ENCODE measurements at regions not wholly inside any gene's neighbourhood (a gene's known extent, or its start where the extent isn't known, plus 50 kb on each side); places are given as distances from the start of the nearest gene placed in this dataset.

- DNase-seq (ENCODE audit: low spot score in 2 of 2): no peak
- Histone ChIP-seq H3K36me3 (no peaks in the 10 kb centered on the region), H3K9me3 (no peaks in the 10 kb centered on the region), H3K4me1 (no peaks in the 10 kb centered on the region), H3K27ac (no peak overlapping the region), H3K4me3 (no peak overlapping the region), H3K27me3 (no peaks in the 10 kb centered on the region)
- intact Hi-C loops (cut with DNase I): no loop called here
- no peak for TF ChIP-seq CTCF (IDR thresholded peaks at IDR 0.05)
Measured at GRCh38 chr18:73318739-73319479, 451.1 kb upstream of the NETO1 start.

GRCh38 chr18:73316513-73316912 is 448.7 kb upstream of the NETO1 start:
- H3K9me3 ChIP-seq: no peaks in the 10 kb centered on the region
- no peak for DNase-seq (ENCODE audit: low spot score in 2 of 2)
- H3K27ac ChIP-seq: no peak overlapping the region
- H3K27me3 ChIP-seq: no peaks in the 10 kb centered on the region
- H3K4me1 ChIP-seq: no peaks in the 10 kb centered on the region
- no peak overlapping the region for H3K4me3 ChIP-seq
- intact Hi-C loops (cut with DNase I): no loop called here
- H3K36me3 ChIP-seq: no peaks in the 10 kb centered on the region
- no peak for TF ChIP-seq CTCF (IDR thresholded peaks at IDR 0.05)

- Histone ChIP-seq H3K4me1 (no peaks in the 10 kb centered on the region), H3K27me3 (no peaks in the 10 kb centered on the region), H3K27ac (no peak overlapping the region), H3K36me3 (no peaks in the 10 kb centered on the region), H3K4me3 (no peak overlapping the region), H3K9me3 (no peaks in the 10 kb centered on the region)
- no peak for DNase-seq (ENCODE audit: low spot score in 2 of 2)
- intact Hi-C loops (cut with DNase I): no loop called here
- no peak for TF ChIP-seq CTCF (IDR thresholded peaks at IDR 0.05)
Measured at GRCh38 chr18:73315381-73315780, 447.6 kb upstream of the NETO1 start.

GRCh38 chr18:73313476-73313875 is 445.7 kb upstream of the NETO1 start:
- TF ChIP-seq CTCF (IDR thresholded peaks at IDR 0.05): no peak
- Histone ChIP-seq H3K36me3 (no peaks in the 10 kb centered on the region), H3K27ac (no peak overlapping the region), H3K9me3 (no peaks in the 10 kb centered on the region), H3K4me1 (no peaks in the 10 kb centered on the region), H3K27me3 (no peaks in the 10 kb centered on the region), H3K4me3 (no peak overlapping the region)
- intact Hi-C loops (cut with DNase I): no loop called here
- DNase-seq (ENCODE audit: low spot score in 2 of 2): no peak

- Histone ChIP-seq H3K27ac (no peak overlapping the region), H3K4me1 (no peaks in the 10 kb centered on the region), H3K36me3 (no peaks in the 10 kb centered on the region), H3K9me3 (no peaks in the 10 kb centered on the region), H3K4me3 (no peak overlapping the region), H3K27me3 (no peaks in the 10 kb centered on the region)
- intact Hi-C loops (cut with DNase I): no loop called here
- DNase-seq (ENCODE audit: low spot score in 2 of 2): no peak
- no peak for TF ChIP-seq CTCF (IDR thresholded peaks at IDR 0.05)
Measured at GRCh38 chr18:73296686-73297085, 428.9 kb upstream of the NETO1 start.

GRCh38 chr18:73292156-73292555 is 424.4 kb upstream of the NETO1 start:
- H3K36me3 ChIP-seq: no peaks in the 10 kb centered on the region
- H3K27ac ChIP-seq: no peak overlapping the region
- TF ChIP-seq CTCF (IDR thresholded peaks at IDR 0.05): no peak
- intact Hi-C loops (cut with DNase I): no loop called here
- no peak overlapping the region for H3K4me3 ChIP-seq
- no peaks in the 10 kb centered on the region for H3K9me3 ChIP-seq
- H3K4me1 ChIP-seq: no peaks in the 10 kb centered on the region
- DNase-seq (ENCODE audit: low spot score in 2 of 2): no peak
- no peaks in the 10 kb centered on the region for H3K27me3 ChIP-seq

Measured in ascending aorta (tissue), 2 donors.